GM10266 (cell line): ENCODE measurements at regions not wholly inside any gene's neighbourhood (a gene's known extent, or its start where the extent isn't known, plus 50 kb on each side); places are given as distances from the start of the nearest gene placed in this dataset.

Experiments
- DNase-seq: peaks from one replicate; pipeline ENCODE4 v3.0.0; 2012; ENCODE audit errors: extremely low spot score
- CTCF ChIP-seq: IDR thresholded peaks from 2 replicates; pipeline ENCODE4 v1.5.1; 2012; ENCODE audit warnings: mild to moderate bottlenecking, low read depth; ENCODE audit not compliant: control insufficient read depth, insufficient read depth; ENCODE audit errors: missing control alignments

GRCh38 chr16:60279061-60279665 is 1545.0 kb upstream of the GOT2 start:
- TF ChIP-seq CTCF = no peak
- no peak for DNase-seq

- TF ChIP-seq CTCF = no peak
- no peak for DNase-seq
These were observed 1540.4 kb upstream of the GOT2 start for GRCh38 chr16:60274431-60275019.

GRCh38 chr16:60271781-60272180 is 1537.7 kb upstream of the GOT2 start:
- no peak for TF ChIP-seq CTCF
- no peak for DNase-seq

- no peak for TF ChIP-seq CTCF
- no peak for DNase-seq
These were observed 1537.1 kb upstream of the GOT2 start for GRCh38 chr16:60271025-60271771.

- no peak for DNase-seq
- no peak for TF ChIP-seq CTCF
These were observed 1527.3 kb upstream of the GOT2 start for GRCh38 chr16:60261425-60261824.

GRCh38 chr16:60259956-60260355 is 1525.8 kb upstream of the GOT2 start:
- no peak for TF ChIP-seq CTCF
- DNase-seq = no peak

- no peak for DNase-seq
- no peak for TF ChIP-seq CTCF
These were observed 1512.0 kb upstream of the GOT2 start for GRCh38 chr16:60246086-60246485.
